GM21526 (cell line): ENCODE measurements at regions not wholly inside any gene's neighbourhood (a gene's known extent, or its start where the extent isn't known, plus 50 kb on each side); places are given as distances from the start of the nearest gene placed in this dataset.

Experiments
- ATAC-seq: cut with Tn5 transposase; IDR thresholded peaks from one replicate; pipeline ENCODE4 v1.9.1; 2021; ENCODE audit warnings: moderate library complexity; ENCODE audit not compliant: unreplicated experiment, low FRiP score

DNA sequence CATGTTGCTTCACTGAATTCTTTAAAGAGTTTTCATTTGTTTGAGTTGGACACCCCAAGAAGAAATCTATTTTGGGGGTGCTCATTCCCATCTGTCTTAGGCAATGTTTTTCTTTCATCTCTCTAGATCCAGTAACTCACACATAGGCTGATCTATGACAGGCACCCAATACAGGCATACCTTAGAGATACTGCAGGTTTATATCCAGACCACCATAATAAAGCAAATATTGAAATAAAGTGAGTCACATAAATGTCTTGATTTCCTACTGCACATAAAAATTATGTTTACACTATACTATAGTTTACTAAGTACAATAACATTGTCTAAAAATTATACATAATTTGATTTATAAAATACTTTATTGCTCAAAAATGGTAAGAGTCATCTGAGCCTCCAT, 364.5 kb downstream of the MTRR start:
- ATAC-seq, result no peak

GRCh38 chr5:8234179-8234770, 365.3 kb downstream of the MTRR start:
- ATAC-seq, result no peak

- ATAC-seq, result no peak
These were observed 369.1 kb downstream of the MTRR start for GRCh38 chr5:8238080-8238479.

- no peak for ATAC-seq
These were observed 370.2 kb downstream of the MTRR start for GRCh38 chr5:8239198-8239597.

DNA sequence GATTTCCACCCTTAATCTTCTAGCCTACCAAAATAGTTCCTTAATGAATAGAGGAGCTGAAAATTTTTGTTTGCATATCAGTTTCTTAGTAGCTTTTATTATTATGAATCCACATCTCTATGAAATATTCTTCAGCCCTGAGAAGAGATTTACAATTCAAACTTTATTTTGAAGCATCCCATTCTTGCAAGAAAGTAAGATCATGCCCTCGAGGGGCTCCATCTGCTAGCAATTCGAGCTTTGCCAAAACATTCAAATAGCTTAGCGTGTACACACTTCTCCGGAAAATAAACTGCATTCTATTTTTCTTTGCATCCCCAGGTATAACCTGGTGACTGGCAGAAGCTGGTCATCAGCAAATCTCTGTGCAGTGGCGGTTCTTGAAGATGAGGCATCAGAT, 370.7 kb downstream of the MTRR start:
- no peak for ATAC-seq

- ATAC-seq, result no peak
These were observed 372.1 kb downstream of the MTRR start for GRCh38 chr5:8241076-8241475.

- ATAC-seq, result no peak
These were observed 372.6 kb downstream of the MTRR start for GRCh38 chr5:8241558-8241957.

DNA sequence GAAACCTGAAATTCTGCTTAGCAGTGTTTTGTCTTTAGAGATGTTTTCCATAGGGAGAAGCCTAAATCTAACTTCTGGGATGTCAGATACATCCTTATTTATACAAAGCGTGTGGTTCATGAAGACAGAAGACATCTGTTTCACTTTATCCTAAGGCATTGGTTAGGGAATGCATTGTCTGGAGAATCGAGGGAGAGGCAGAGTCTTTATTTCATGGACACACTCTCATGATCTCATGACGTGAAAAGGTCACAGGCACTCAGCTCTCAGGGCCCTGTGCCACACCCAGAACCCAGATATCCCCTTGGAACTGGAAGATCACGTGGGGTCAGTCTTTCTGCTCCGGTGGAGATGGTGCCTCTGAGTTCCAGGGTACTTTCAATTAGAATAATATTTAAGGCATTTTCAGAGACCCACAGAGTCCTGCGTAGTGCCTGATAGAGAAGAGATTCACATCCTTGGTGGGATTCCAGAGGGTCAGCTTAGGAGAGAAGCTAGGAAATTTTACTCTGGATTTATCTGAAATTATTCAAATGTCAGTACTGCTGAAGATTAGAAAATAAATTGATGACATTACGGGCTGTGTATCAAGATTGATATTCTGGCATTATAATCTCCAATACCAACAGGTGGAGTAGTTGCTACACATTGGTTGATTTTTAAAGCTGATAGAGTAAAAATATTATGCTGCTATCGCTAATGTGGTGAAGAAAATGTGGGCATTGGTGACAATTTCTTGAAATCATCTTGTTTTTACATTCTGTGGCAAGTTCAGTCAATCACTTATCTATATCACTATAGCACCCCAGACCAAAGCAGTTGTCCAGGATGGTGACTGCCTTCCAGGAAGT, 378.3 kb downstream of the MTRR start:
- ATAC-seq, result no peak

DNA sequence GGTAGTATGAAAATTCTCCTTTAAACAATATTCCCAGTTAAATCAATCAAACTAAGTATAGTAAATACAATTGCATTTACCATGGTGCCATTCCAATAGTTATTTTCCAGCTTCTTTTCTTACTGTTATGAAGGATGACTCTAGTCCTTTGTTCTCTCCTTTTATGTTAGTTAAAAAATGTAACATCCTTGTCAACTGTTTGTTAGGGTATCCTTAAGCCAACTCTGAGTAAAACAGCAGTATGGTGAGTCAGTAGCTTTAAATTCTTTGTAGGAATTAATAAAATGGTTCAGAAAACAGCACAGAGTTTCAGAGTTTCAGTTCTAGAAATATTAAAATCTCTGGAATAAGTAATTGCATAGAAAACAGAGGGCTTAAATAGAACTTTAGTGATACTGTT, 384.4 kb downstream of the MTRR start:
- no peak for ATAC-seq

DNA sequence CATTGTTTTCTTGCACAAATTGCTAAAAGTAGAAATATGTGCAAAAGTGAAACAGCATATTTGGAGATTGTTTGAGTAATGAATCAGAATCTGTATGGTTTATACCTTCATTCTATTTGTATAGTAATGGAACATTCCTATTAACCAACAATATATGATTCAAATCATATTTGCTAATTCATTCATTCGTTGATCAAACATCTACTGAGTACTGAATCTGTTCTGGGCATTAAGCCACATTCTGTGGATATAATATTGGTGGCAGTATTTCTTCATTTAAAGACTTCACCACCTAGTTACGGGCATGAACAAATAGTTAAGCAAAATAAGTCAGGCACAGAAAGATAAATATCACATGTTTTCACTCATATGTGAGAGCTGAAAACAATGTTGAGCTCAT, 385.7 kb downstream of the MTRR start:
- no peak for ATAC-seq

GRCh38 chr5:8258801-8259200, 389.9 kb downstream of the MTRR start:
- ATAC-seq, result no peak

GRCh38 chr5:8270246-8270645, 401.3 kb downstream of the MTRR start:
- no peak for ATAC-seq

- ATAC-seq, result no peak
These were observed 411.9 kb downstream of the MTRR start for GRCh38 chr5:8280711-8281363.

DNA sequence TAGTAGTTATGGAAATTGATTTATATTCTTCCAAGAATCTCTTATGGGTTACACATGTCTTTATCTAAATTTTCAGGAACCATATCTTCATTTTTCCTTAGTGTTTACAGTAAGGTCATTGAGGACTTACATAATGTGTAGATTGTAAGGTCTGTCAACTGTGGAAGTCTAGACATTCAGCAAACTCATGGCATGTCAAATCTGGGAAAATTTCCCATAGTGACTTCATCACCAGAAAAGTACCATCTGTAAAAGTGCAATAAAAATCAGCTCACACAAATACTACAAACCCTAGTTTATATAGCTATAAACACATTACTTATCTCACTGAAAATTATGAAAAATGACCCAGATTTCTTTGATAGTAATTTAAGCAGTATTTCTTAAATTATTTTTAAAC, 419.4 kb downstream of the MTRR start:
- ATAC-seq, result no peak

DNA sequence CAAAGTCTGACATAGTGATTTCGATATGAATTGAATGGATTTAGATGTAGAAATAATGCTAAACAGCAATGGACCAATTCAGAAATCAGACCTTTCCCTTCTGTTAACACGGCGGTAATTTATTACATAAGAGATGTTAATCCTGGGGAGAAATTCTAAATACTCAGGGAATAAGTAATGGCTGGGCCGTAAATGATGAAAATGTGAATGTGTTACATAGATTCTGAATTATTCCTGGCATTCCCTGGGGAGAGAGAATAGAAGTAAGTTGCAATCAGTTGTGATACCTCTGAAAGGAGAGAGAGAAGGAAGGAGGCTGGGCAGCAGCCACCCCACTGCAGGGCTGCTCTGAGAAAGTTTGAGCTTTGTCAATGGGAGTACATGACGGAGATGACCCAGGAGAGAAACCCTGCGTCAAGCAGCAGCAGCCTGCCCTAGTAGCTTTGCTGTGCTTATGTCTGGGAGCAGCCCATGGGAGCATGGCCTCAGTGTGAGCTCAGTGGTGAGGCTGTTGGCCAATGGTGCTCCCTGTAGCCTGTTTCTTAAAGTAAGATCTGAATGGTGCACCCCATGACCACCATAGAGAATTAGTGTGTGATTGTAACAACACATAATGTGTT, 420.1 kb downstream of the MTRR start:
- no peak for ATAC-seq

DNA sequence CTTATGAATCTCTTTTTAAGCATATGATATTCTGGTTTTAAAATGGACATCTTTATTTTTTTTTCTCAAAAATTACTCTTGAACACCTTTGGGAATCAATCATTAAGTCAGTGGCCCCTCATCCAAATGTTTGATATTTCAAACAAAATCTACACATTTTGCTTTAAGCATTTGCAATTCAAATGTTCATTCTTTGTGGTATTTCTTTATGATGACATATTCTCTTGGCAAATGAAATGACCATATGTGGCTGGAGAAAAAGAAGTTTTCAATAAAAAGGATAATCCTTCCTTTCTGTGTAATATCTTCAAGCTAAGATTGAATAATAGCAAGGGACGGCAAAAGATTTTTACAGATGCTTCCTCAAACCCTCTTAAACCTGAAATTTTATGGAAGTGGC, 420.8 kb downstream of the MTRR start:
- ATAC-seq, result no peak

- no peak for ATAC-seq
These were observed 421.8 kb downstream of the MTRR start for GRCh38 chr5:8290721-8291120.

DNA sequence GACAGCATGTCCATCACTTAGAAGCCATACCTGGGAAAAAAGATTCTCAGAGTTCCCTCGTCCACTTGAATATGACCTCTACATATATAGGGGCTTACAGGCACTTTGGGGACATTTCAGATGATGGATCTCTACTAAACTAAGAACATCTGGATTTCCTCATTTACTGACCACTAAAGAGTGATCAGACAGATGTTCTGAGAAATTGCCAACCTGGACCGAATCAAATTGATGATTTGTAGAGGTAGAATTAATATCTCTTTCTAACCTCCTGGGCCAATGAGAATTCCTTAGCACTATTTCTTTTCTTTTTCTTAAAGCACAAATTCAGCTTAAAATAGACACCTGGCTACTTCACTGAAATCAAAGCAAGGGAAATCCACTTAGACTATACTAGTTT, 422.7 kb downstream of the MTRR start:
- ATAC-seq, result no peak

GRCh38 chr5:8295141-8295540, 426.2 kb downstream of the MTRR start:
- no peak for ATAC-seq

DNA sequence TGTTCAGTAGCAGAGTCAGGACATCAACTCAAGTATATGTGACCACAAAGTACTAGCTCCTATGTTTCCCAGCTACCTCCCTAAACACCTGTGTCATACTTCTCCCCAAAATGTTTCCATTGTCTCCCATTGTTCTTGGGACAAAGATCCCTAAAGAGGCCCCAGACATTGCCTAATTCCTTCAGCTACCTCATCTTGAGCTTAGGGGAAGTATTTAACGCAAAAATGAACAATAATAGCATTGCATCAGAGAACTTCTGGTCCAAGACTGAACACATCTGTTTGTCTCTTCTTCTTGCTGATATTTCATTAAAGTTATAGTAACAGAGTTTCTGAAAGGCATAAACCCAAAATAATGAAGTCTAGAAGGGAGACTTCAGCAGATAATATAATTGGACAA, 430.8 kb downstream of the MTRR start:
- no peak for ATAC-seq

GRCh38 chr5:8304341-8304740, 435.4 kb downstream of the MTRR start:
- no peak for ATAC-seq
